ENCODE measurements at regions not wholly inside any gene's neighbourhood (a gene's known extent, or its start where the extent isn't known, plus 50 kb on each side); places are given as distances from the start of the nearest gene placed in this dataset.

DNA sequence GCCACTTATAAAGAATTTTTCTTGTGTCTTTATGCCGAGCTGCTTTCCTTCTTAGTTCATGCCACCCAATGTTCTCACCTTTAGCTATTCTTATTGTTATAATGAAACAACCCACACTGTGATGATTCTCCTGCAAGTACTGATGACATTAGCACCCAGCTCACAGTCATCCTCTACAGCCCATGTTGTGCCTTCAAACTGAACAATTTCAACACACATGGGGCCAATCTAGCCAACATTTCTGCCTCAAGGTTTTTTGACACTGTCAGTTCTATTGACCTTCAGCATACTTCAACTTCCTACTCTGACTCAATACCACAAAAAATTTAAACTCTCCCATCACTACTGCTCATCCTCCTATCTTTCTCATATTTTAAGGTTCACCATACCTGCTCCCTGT, 752.4 kb downstream of the FGF9 start:
- TF ChIP-seq, protein P1, sequence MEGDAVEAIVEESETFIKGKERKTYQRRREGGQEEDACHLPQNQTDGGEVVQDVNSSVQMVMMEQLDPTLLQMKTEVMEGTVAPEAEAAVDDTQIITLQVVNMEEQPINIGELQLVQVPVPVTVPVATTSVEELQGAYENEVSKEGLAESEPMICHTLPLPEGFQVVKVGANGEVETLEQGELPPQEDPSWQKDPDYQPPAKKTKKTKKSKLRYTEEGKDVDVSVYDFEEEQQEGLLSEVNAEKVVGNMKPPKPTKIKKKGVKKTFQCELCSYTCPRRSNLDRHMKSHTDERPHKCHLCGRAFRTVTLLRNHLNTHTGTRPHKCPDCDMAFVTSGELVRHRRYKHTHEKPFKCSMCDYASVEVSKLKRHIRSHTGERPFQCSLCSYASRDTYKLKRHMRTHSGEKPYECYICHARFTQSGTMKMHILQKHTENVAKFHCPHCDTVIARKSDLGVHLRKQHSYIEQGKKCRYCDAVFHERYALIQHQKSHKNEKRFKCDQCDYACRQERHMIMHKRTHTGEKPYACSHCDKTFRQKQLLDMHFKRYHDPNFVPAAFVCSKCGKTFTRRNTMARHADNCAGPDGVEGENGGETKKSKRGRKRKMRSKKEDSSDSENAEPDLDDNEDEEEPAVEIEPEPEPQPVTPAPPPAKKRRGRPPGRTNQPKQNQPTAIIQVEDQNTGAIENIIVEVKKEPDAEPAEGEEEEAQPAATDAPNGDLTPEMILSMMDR (IDR thresholded peaks at IDR 0.05 in 4 of 5, conservative IDR thresholded peaks at IDR 0.05 in 1 of 5), result no peak
- TF ChIP-seq POLR2A (IDR thresholded peaks at IDR 0.05), result no peak

Data from gastrocnemius medialis (tissue), 4 donors.